GM18520 (cell line): ENCODE measurements at regions not wholly inside any gene's neighbourhood (a gene's known extent, or its start where the extent isn't known, plus 50 kb on each side); places are given as distances from the start of the nearest gene placed in this dataset.

Experiments
- ATAC-seq: cut with Tn5 transposase; IDR thresholded peaks from one replicate; pipeline ENCODE4 v1.9.1; 2021; ENCODE audit not compliant: unreplicated experiment

- no peak for ATAC-seq
Measured at GRCh38 chr11:87437844-87438223, 400.1 kb downstream of the TMEM135 start.

DNA sequence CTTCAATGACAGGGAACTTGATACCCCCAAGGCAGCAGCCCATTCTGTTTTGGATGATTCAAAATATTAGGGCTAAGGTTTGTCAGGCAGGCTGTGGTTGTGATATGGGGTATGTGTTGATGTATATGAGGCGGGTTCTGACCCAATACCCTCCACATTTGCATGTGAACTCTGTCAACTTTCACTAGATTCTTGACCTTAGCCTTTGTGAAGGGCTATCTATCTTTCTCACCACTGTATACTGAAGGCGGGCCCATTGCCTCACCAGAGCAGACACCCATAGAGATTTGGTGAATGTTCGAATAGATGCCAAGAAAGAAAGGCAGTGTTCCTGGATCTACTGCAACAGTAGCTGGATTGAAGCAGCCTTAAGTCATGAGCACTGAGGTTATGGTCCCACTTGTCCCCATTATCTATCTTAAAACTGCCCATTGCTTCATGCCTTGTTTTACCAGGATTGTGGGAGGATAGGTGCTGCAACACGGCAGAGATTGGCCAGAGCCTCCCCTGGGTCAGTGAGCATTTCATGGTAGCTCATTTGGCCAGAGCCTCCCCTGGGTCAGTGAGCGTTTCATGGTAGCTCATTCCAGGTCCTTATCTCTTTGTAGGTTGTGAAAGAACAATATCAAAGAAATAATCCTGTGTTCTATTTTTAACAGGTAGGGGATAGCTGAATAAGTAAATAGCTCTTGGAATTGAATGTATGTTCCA is 399.6 kb downstream of the TMEM135 start:
- ATAC-seq = no peak

DNA sequence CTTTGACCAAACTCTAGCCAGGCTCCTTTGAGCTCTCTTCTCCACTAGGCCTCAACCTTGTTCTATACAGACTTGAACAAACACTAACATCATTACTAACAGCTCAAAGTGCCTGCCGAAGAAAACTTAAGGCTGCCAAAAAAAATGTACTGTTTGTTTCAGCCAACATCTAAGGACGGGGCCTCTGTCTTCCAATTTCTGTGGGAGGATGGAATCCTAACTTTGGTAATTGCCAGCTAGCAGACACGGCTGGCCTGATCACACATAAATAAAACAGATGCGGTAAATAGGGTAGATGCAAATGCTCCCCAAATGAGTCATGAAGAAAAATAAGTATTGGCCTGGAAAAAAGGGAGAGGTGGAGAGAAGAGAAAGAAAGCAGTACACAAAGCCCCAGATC is 394.3 kb downstream of the TMEM135 start:
- ATAC-seq = no peak

- no peak for ATAC-seq
Measured at GRCh38 chr11:87431392-87431791, 393.7 kb downstream of the TMEM135 start.

DNA sequence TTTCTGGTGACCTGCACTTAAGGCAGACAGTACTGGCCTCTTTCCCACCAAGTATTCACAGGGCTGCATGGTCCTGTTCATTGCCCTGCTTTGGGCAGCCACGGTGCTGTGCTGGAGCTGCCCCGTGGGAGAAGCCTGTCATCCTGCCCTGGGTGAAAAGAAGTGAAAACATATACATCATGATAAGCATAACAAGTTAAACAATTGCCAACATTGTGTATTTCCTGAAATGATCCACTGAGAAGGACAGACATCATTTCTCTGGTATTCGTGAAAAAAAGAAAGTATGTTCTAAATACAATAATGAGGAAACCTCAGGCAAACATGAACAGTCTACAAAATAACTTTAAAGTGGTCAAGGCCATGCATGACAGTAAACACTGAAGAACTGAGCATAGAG is 393.1 kb downstream of the TMEM135 start:
- no peak for ATAC-seq

- ATAC-seq = no peak
Measured at GRCh38 chr11:87429996-87430395, 392.3 kb downstream of the TMEM135 start.

DNA sequence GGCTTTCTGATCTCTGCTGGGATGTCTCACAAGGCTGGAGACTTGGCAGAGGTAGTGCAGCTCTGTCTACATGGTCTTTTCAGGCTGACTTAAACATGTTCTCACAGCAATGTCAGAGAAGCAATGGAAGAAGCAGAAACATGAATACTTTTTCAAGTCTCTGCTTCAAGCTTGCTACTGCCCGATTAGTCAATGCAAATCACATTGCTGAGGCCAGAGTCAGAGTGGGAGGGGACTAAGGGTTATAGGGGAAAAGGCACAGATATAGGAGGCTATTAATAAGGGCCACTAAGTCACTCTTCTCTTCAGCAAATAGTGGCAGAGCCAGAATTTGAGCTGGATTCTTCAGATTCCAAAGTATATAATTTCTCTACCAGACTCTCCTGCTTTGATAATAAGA is 390.5 kb downstream of the TMEM135 start:
- no peak for ATAC-seq

DNA sequence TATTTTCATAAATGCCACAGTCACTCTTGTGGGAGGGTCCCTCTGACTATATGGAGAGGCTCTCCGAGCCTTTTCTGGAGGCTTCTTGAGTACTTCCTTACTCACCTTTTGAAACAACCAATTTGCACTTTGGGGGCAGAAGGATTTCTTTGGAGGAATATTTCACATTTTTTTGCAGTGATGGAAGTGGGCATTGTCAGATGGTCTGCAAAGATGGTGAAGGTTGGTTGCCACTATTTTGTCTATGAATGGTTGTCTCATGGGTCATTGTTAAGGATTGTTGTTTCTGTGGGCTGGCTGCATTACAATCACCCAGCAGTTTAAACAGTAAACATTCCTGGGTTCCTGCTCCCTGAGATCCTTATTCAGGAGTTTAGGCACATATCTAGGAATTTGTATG is 388.2 kb downstream of the TMEM135 start:
- ATAC-seq = no peak

DNA sequence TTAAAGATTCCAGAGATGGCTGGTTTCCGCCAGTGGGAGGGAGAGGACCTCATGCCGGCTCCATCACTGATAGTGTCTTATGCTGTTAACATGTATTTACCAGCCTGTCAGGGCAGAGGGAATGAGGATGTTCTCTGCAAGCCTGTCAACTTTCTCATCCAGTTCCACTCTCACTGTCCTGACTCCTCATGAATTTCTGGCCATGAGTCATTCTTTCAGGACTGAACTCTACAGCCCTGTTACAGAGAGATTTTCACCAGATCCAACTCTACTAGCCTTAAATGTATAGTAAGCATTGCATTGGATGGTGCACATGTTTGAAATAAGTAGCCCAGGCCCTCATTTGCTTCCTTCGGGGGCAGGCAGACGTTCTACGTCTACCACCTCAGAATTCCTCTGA is 387.7 kb downstream of the TMEM135 start:
- ATAC-seq = no peak

DNA sequence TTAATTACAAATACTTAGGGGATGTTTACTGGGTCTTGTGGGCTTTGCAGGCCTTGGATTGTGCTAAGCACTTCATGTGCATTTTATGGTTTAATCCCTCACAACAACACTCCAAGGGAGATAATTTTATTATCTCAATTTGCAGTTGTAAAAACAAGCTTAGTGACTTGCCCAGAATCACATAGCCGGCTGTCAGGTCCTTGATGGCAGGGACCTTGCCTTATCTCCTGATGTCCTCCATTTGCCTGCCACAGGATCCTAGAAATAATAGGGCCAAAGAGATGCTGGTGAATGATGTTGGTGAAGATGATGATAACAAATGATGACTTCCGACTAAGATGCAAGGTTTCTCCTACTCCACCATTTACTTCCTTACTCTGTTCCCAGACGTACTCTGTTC is 385.4 kb downstream of the TMEM135 start:
- ATAC-seq = no peak

DNA sequence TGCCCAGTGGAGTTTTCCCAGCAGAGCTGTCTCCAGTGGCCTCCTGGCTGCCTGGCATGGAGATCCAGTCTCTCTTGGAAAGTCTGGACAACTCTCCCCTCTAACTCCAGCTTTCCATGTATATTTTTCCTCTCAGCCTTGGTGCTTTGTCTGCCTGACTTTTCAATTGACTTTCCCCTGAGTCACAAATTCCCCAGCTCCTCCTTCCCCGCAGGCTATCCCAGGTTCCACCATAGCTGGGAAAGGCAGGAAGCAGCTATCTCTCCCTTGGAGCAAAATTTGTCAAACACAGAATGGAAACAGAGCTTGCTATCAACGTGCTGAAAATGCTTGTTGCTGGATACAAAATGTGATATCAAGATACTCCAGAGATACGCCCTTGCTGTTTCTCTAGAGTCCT is 384.8 kb downstream of the TMEM135 start:
- ATAC-seq = no peak

GRCh38 chr11:87421422-87421821 is 383.7 kb downstream of the TMEM135 start:
- no peak for ATAC-seq

DNA sequence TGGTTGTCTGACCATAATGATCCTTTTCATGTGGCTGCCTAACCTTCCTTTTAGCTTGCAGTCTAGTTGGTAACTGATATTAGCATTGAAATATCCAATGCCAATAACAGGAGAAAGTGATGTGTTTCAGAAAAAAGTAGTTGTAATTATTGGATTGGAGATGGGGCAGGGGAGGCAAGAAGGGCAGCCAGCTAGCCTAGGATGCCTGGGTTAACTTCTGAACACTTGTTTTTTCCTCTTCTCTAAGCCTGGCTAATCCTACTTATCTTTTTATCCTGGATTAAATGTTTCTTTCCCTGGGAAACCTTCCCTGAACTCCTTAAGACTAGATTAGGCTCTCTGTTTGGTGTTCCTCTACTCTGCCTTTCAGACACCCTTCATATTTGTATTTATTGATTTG is 380.2 kb downstream of the TMEM135 start:
- no peak for ATAC-seq

GRCh38 chr11:87405843-87406242 is 368.1 kb downstream of the TMEM135 start:
- ATAC-seq = no peak

DNA sequence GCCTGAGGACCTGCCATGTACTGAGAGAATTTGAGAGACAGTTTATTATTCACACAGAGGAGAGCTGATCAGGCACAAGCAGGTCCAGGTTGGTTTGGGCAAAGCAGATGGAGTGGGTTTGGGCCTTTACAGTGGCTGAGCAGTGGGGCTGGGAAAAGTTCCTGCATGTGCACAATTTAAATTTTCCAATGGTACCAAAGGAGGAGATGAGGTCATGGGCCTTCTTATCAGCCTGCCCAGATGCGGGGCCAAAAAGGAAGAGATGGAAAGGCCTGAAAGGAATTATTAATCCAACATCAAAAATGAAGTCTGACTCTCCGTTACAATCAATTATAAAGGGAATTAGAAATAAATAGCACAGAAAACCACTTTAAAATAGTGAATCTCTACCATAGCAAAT is 367.6 kb downstream of the TMEM135 start:
- ATAC-seq = no peak

DNA sequence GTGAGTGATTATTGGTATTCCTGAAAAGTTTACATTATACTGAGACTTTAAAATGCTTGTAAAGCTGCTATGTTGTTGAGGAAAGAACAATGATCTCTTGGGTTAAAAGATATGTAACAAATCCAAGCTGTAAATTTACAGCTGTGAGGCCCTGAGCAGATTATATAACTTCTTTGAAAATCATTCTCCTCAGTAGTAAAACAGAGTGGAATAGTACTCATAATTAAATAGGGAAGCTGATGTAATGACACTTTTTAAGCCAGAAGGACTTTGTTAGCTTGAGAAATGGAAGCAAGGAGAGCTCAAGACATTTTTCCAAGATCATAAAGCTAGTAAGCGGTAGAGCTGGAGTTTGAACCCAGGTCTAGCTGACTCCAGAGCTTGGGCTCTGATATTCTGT is 363.9 kb downstream of the TMEM135 start:
- ATAC-seq = no peak

- ATAC-seq = no peak
Measured at GRCh38 chr11:87399341-87399740, 361.6 kb downstream of the TMEM135 start.

DNA sequence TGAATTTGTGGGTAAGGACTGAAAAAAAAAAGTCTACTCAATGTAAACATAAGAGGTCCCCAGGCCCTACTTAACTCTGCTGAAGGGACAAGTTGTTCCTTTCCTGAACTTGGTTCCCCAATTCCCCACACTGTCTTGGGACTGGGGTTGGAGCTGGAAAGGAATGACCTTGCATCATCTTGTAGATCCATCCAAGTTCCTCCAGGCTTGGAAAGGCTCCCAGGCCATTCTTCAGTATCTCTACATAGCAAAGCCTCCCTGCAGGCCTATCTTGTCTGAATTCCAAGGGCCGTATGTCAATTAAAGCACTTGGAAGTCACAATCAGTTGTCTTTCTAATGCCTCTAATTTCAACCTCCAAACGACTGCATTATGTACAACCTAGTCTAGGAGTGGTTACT is 361.2 kb downstream of the TMEM135 start:
- ATAC-seq = no peak

GRCh38 chr11:87397011-87397865 is 359.5 kb downstream of the TMEM135 start:
- ATAC-seq = no peak

- ATAC-seq = no peak
Measured at GRCh38 chr11:87394924-87395323, 357.2 kb downstream of the TMEM135 start.

GRCh38 chr11:87392665-87393064 is 354.9 kb downstream of the TMEM135 start:
- ATAC-seq = no peak

- no peak for ATAC-seq
Measured at GRCh38 chr11:87391496-87391895, 353.8 kb downstream of the TMEM135 start.
